Peyer's patch (tissue), 4 donors: ENCODE measurements at regions not wholly inside any gene's neighbourhood (a gene's known extent, or its start where the extent isn't known, plus 50 kb on each side); places are given as distances from the start of the nearest gene placed in this dataset.

Source experiments
- DNase-seq, 3 donors: peaks; one replicate each; pipeline ENCODE4 v3.0.0-alpha.2; 2017 to 2019
- H3K27ac ChIP-seq, 4 donors: fragments of 200-600 bp; sonication (generic); one replicate each; pipeline ENCODE4 v1.5.1; 2016 to 2019
- H3K27me3 ChIP-seq, 2 donors: fragments of 200-600 bp; sonication (generic); one replicate each; pipeline ENCODE4 v1.5.1; 2019
- H3K36me3 ChIP-seq, 3 donors: fragments of 200-600 bp; sonication (generic); one replicate each; pipeline ENCODE4 v1.5.1; 2016 to 2019
- H3K4me1 ChIP-seq, 4 donors: fragments of 200-600 bp; sonication (generic); one replicate each; pipeline ENCODE4 v1.5.1; 2016 to 2019
- H3K4me3 ChIP-seq, 4 donors: fragments of 200-600 bp; sonication (generic); 1 replicate in 3 of 4; 2 replicates in 1 of 4; pipeline ENCODE4 v1.5.1; 2016 to 2019; ENCODE audit warnings: mild to moderate bottlenecking in 1 of 4
- H3K9me3 ChIP-seq, 4 donors: fragments of 200-600 bp; sonication (generic); one replicate each; pipeline ENCODE4 v1.5.1; 2016 to 2019; ENCODE audit warnings: mild to moderate bottlenecking in 1 of 4
- CTCF ChIP-seq, 6 experiments: fragments of 450-650 bp in 4 of 6; fragments of 200-600 bp in 2 of 6; sonication (generic) in 1 of 6; IDR thresholded peaks; one replicate each; pipeline ENCODE4 v1.5.1; 2017 to 2019; ENCODE audit warnings: antibody characterized with exemption in 6 of 6, mild to moderate bottlenecking in 3 of 6, moderate library complexity in 1 of 6
- POLR2A ChIP-seq, 2 donors: fragments of 450-650 bp; IDR thresholded peaks; one replicate each; pipeline ENCODE4 v1.5.1; 2017; ENCODE audit warnings: antibody characterized with exemption in 2 of 2, mild to moderate bottlenecking in 2 of 2, moderate library complexity in 2 of 2

GRCh38 chr2:236743039-236743920 is 173.7 kb downstream of the ACKR3 start:
- H3K36me3 ChIP-seq: no peaks in the 10 kb centered on the region
- no peak for DNase-seq
- TF ChIP-seq POLR2A (IDR thresholded peaks at IDR 0.05) (no peak), CTCF (IDR thresholded peaks at IDR 0.05) (no peak)
- H3K27ac ChIP-seq: peak overlapping the region in 1 of 4 donors; percentile 23
- no peaks in the 10 kb centered on the region for H3K4me1 ChIP-seq
- H3K27me3 ChIP-seq: no peaks in the 10 kb centered on the region
- no peaks in the 10 kb centered on the region for H3K9me3 ChIP-seq
- no peak overlapping the region for H3K4me3 ChIP-seq

- H3K4me3 ChIP-seq: no peak overlapping the region
- DNase-seq: no peak
- no peaks in the 10 kb centered on the region for H3K27me3 ChIP-seq
- peak overlapping the region in 1 of 4 donors; percentile 23 for H3K27ac ChIP-seq
- no peaks in the 10 kb centered on the region for H3K4me1 ChIP-seq
- no peaks in the 10 kb centered on the region for H3K9me3 ChIP-seq
- H3K36me3 ChIP-seq: no peaks in the 10 kb centered on the region
- TF ChIP-seq CTCF (IDR thresholded peaks at IDR 0.05) (no peak), POLR2A (IDR thresholded peaks at IDR 0.05) (no peak)
Observed at GRCh38 chr2:236743921-236744280, 174.3 kb downstream of the ACKR3 start.

- no peaks in the 10 kb centered on the region for H3K27me3 ChIP-seq
- no peak for DNase-seq
- no peaks in the 10 kb centered on the region for H3K4me1 ChIP-seq
- no peaks in the 10 kb centered on the region for H3K36me3 ChIP-seq
- peak overlapping the region in 1 of 4 donors; percentile 36 for H3K27ac ChIP-seq
- H3K4me3 ChIP-seq: no peak overlapping the region
- H3K9me3 ChIP-seq: no peaks in the 10 kb centered on the region
- TF ChIP-seq POLR2A (IDR thresholded peaks at IDR 0.05): no peak
- TF ChIP-seq CTCF (IDR thresholded peaks at IDR 0.05): no peak
Observed at GRCh38 chr2:236744281-236744705, 174.7 kb downstream of the ACKR3 start.

GRCh38 chr2:236744716-236745115 is 175.1 kb downstream of the ACKR3 start:
- no peak for DNase-seq
- TF ChIP-seq POLR2A (IDR thresholded peaks at IDR 0.05) (no peak), CTCF (IDR thresholded peaks at IDR 0.05) (no peak)
- H3K4me3 ChIP-seq: no peak overlapping the region
- no peaks in the 10 kb centered on the region for H3K27me3 ChIP-seq
- no peaks in the 10 kb centered on the region for H3K36me3 ChIP-seq
- no peaks in the 10 kb centered on the region for H3K9me3 ChIP-seq
- H3K27ac ChIP-seq: peak overlapping the region in 1 of 4 donors; percentile 36
- no peaks in the 10 kb centered on the region for H3K4me1 ChIP-seq

GRCh38 chr2:236745420-236746210 is 176.0 kb downstream of the ACKR3 start:
- H3K4me3 ChIP-seq: no peak overlapping the region
- DNase-seq: no peak
- no peak overlapping the region for H3K27ac ChIP-seq
- H3K4me1 ChIP-seq: no peaks in the 10 kb centered on the region
- H3K27me3 ChIP-seq: no peaks in the 10 kb centered on the region
- no peaks in the 10 kb centered on the region for H3K9me3 ChIP-seq
- TF ChIP-seq POLR2A (IDR thresholded peaks at IDR 0.05): no peak
- TF ChIP-seq CTCF (IDR thresholded peaks at IDR 0.05): no peak
- no peaks in the 10 kb centered on the region for H3K36me3 ChIP-seq
